NCI-H1048 (cell line): ENCODE measurements at regions not wholly inside any gene's neighbourhood (a gene's known extent, or its start where the extent isn't known, plus 50 kb on each side); places are given as distances from the start of the nearest gene placed in this dataset.
"Not testable (repeated sequence)": the region's sequence is repeated elsewhere in the genome, so short reads cannot be mapped to it uniquely, and the experiment has no call there.

Source experiments
- DNase-seq: peaks from one replicate; lab custom pipeline; 2025; lab: John Stamatoyannopoulos, UW

DNA sequence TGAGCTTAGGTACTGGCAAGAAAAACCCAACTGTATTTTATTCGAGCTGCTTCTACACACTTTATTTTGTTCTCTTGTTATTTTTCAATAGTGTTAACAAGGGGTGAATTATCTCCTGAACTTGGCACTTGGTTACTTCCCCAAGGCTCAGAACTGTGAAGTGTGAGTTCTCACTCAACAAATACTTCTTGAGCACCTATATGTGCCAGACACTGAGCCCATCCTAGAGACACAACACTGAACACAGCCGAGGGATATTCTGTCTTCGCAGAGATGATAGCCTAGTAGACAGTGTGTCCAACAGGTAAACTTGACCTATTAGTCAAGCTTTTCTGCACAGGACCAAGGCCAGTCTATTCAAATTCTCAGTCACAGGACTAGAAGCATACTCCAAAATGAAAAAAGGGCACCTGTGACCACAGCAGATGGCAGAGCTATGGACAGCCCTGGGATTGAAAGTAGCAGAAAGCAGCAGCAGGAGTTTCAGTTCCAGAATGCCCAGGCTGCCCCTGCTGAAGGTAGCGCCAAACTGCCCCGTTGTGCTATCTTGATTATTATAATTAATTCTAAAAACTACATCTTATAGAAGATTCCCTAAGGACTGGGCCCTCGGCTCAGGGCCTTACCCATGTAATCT is 77.8 kb upstream of the TAB2 start:
- no peak for DNase-seq

DNA sequence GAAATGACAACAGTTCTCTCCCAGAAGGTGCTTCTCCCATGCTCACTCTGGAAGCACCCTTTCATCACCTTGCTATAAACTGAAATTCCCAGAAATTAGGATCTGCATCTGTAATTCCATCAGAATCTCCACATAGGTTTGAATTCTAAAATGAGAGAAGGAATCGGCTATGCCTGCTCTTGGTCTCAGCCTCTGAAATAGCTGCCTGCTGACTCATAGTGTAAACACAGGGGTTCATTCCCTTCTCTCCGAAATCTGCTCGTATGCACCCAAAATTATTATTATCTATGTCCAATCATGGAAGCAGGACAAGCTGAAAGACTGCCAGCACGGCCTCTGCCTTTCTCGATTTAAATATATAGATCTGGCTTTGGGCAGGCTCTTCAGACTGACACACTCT is 74.6 kb upstream of the TAB2 start:
- DNase-seq = no peak

DNA sequence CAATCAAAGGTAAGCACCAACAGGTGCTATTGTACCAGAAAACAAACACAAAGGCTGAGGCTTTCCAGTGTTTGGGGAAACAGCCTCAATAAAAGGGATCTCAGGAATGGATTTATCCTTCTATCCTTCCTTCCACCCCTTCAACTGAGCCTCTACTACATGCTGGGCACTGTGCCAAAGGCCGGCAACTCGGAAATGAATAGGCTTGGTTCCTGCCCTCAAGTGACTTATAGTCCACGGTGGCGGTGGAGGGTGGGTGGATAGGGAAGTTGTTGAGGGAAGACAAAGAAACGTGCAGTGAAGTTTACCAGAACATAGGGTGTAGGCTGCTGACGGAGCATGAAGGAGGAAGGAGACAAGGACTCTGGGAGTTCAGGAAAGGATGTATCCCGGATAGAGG is 73.4 kb upstream of the TAB2 start:
- DNase-seq = no peak

- no peak for DNase-seq
Measured at GRCh38 chr6:149246691-149247384, 70.7 kb upstream of the TAB2 start.

DNA sequence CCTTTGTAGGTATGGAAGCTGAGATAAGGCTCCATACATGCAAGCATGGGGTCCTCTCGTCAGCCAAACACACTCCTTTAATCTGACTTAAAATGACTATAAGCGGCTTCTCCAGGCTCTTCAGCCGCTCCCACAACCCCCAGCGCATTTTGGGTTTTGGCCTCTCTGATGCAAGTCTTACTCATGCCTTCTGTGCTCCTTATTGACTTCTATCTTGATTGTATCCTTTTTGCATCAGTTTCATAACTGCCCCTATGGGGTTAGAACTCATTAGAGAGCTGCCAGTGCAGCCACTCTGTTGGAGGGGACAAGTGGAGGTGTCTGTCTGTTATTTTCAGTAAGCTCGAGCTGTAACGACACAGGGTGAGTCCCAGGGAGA is 70.1 kb upstream of the TAB2 start:
- no peak for DNase-seq

- not testable (repeated sequence) for DNase-seq
Measured at GRCh38 chr6:149248263-149248662, 69.2 kb upstream of the TAB2 start.

DNA sequence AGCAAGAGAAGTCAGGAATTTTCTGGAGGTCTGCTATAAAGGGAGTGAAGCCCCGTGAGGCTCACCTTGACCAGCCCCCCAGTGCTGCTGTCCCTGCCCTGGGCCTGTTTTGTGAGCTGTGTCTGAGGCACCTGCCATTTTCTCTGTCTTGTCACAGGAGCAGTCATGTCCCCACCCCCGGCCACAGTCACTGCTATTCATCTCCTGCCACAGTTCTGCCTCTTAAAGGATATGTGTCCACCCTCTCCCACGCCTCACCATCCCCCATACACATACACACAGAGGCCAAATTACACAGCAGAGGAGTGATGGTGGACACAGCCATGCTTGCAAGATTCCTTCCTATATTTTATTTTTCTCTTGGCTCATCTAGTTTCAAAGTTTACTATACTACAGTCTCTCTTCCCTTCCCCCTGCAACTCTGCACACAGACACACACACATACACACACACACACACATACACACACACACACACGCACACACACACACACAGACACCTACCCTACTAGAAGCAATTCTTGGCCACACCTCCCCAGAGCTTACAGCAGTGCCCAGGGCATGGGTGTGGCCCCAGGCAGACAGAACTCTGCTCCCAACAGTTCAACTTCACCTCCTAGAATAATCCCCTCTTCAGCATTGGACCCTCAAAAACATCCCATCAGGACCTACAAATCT is 68.7 kb upstream of the TAB2 start:
- no peak for DNase-seq

DNA sequence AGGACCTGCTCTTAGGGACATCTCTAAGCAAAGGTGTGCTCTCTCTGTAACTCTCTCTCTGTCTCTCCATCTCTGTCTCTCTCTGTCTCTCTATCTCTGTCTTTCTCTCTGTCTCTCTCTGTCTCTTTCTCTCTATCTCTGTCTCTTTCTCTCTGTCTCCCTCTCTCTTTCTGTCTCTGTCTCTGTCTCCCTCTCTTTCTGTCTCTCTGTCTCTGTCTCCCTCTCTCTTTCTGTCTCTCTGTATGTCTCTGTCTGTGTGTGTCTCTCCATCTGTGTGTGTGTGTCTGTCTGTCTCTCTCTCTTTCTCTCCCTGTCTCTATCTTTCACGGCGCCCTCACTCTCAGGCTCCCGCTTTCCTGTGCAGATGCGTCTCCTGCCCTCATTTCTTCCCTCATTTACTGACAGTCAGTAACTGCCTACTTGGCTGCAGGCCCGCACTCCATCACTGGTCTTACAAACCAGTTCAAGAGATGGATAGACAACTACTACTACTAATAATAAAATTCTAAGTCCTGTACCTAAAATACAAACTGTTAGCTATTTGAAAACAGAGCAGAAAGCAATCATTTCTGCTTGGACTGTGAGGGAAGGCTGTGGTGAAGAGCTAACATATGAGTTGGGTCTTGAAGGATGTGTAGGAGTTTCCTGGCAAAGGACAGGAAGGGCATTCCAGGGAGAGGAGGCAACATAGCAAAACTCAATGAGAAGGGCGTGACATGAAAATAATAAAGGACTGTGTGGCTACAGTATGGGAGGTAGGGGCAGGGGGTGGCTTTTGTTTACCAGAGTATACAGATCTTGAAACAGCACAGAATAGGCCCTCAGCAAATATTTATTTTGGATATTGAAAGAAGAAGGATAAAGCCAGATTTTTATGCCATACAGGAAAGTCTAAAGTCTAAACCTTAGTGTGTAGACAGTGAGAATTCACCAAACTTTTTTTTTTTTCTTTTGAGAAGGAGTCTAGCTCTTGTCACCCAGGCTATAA is 67.8 kb upstream of the TAB2 start:
- no peak for DNase-seq

DNA sequence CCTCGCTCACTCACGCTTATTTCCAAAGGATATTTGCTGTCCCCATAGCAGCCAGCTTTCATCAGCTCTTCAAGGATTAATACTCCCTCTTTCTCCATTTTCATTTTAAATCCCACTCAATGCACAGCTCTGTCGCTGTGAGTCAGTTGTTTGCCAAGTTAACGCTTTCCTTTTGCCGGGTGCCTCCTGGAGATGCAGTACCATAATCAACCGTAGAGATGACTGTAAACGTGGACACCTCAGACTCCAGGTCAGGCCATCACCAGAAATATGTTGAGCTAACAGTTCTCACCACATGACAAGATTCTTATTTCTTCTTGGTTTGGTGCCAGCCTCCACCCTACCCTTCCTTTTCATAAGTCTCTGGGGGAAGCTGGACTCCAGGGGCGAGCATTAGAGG is 66.6 kb upstream of the TAB2 start:
- no peak for DNase-seq

DNA sequence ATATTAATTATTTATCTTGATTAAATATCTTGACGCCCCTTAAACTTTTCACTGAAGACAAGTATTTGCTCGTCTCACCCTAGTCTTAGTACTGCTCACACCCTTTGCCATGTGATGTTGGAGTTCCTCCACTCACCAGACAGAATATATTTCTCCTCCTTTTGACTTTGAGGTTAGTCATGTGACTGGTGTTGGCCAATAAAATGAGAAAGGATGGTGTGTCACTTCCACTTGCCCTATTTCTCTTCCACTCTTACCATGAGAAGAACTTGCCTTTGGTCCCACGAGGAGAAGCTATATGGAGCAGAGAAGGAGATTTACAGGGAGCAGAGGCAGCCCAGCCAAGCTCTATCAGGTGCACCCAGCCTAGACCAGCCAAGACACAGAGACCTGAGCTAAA is 64.9 kb upstream of the TAB2 start:
- no peak for DNase-seq

DNA sequence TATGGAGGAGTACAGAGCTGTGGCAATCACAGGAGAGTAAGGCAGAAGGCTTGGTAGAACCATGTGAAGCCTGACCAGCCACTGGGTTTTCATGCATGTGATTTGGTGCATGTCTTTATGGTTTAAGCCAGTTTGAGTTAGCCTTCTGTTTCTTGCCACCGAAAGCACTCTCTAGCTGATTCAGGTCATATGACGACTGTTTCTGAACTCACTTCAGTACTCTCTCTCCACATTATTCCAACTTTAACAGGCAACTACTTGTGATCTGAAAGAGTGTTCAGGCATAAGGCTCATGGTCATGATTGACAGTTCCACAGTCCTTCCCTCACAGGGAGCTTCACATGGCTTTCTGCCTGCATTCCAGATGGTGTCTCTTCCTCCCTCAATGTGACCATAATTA is 63.3 kb upstream of the TAB2 start:
- no peak for DNase-seq

GRCh38 chr6:149259753-149260152 is 57.8 kb upstream of the TAB2 start:
- DNase-seq = no peak

GRCh38 chr6:149260214-149260874 is 57.2 kb upstream of the TAB2 start:
- DNase-seq = no peak

DNA sequence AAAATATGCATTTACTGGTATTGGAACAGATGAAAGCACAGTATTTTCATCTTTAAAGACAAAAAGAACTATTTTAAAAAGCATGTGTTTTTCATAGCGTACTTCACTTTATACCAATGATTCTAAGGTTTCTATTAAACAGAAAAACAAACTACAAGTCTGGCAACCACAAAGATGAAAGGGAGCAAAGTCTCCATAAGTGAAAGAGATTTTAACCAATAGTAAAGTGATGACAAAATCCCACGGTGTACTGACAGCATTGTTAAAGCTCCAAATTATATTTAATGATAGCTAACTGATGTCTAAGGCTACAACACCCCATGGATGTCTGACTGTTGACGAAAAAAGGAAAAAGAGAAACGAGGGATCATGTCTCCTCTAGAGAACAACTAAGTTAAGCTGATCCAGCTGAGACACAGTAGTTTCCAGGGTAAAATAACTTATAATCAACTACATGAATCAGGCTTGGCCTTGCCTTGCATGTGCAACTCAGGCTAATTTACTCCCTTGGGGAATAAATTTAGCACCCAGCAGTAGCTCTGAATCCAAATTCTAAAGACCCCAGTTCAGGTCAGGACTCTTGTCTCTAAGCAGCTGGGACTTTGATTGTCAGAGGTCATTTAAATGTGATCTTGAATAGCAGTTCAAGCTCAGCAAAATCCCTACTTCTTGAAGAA is 56.0 kb upstream of the TAB2 start:
- DNase-seq = no peak

DNA sequence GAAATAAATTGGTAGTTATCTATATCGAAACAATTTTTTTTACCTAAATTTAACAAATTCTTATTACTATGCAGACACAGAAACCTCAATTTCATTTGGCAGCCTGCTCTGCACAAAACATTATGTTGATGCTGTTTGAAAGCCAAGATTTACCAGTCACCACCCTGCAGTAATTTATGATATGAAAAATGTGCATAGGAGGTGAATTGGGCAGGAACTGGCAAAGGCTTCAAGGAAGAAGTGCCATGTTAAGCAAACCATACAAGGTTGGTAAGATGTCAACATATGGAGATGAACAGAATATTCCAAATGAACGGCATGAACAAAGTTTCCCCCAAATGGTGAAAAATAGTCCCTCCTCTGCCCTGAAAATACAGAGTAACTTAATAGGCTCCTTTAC is 54.2 kb upstream of the TAB2 start:
- no peak for DNase-seq

- DNase-seq = no peak
Measured at GRCh38 chr6:149264629-149265028, 52.9 kb upstream of the TAB2 start.

DNA sequence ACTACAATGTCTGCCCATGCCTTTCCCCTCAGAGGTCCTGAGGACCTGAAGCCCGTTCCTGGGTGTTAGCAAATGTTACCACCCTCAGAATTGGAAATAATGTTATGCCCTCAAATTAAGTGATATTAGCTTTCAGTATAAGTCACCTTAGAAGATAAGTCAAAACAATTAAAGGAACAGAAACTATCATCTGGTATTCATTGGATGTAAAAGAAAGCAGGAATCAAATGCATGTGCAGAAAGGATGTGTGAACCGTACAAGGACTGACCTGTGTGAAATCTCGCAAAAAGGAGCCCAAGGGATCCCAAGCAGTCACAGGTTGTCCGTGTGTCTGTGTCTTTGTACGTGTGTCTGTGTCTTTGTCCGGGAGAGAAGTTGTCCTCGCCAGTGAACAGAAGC is 51.6 kb upstream of the TAB2 start:
- DNase-seq = no peak

- DNase-seq = no peak
Measured at GRCh38 chr6:149266659-149267058, 50.9 kb upstream of the TAB2 start.

DNA sequence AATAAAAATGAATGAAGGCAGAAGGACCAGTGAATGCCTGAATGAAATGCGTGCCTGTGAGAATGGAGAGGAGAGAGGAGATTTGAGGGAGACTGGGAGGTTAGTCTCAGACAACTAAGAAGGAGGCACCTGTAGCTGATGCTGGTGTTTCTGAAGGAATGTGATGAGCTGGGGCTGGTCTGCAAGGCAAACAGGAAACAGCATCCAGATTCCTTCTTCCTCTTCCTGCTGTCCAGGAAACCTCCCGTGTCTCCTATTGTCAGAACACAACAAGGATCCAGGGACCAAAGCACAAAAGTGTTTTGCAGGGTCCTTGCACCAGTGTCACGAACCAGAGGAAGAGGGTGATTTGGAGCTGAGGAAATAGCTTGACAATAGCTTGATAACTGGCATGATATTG is 50.4 kb upstream of the TAB2 start:
- DNase-seq = no peak

DNA sequence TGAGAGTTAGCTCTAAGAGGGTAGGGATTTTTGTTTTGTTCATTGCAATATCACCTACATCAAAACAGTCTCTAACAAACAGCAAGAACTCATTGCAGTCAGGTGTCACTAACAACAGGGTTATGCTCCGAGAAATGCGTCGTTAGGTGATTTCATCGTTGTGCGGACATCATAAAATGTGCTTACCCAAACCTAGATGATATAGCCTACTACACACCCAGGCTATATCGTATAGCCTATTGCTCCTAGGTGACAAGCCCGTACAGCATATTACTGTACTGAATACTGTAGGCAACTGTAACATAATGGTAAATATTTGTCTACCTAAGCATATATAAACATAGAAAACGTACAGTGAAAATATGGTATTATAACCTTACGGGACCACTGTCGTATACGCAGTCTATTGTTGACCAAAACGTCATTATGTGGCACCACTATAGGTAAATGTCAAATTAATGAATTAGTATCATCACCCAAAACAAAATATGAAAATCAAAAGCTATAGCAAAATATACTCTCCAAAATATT is 49.9 kb upstream of the TAB2 start:
- no peak for DNase-seq
